B cell (primary cell): ENCODE measurements at regions not wholly inside any gene's neighbourhood (a gene's known extent, or its start where the extent isn't known, plus 50 kb on each side); places are given as distances from the start of the nearest gene placed in this dataset.
"Not testable (repeated sequence)": the region's sequence is repeated elsewhere in the genome, so short reads cannot be mapped to it uniquely, and the experiment has no call there.

ENCODE experiments used
- ATAC-seq: fragments of 200-7000 bp; cut with Tn5 transposase; one replicate; pipeline ENCODE4 v1.10.0; 2021; ENCODE audit warnings: low read depth, mild to moderate bottlenecking, moderate number of reproducible peaks, moderate library complexity
- CTCF ChIA-PET: fragments of 350-600 bp; sonication (Branson Sonifier 250); formaldehyde crosslinking; loops from one replicate; lab custom pipeline; 2021; ENCODE audit warnings: antibody characterized with exemption, inconsistent platforms; lab: Charles Lee
- POLR2A ChIA-PET: fragments of 350-600 bp; sonication (Branson Sonifier 250); formaldehyde crosslinking; loops from one replicate; lab custom pipeline; 2021; ENCODE audit warnings: antibody characterized with exemption; lab: Charles Lee
- DNase-seq: peaks from one replicate; pipeline ENCODE4 v3.0.0; 2013
- H2AFZ ChIP-seq: 2 replicates; pipeline ENCODE4 v1.6.1; 2012; ENCODE audit warnings: mild to moderate bottlenecking, low read depth, low read length; ENCODE audit not compliant: insufficient read depth, poor library complexity, severe bottlenecking
- H3K27ac ChIP-seq, 2 donors: 1 replicate in 1 of 2; 2 replicates in 1 of 2; pipeline ENCODE4 v1.5.1; 2012 to 2013; ENCODE audit warnings: low read length in 2 of 2, mild to moderate bottlenecking in 2 of 2, moderate library complexity in 1 of 2
- H3K27me3 ChIP-seq, 4 experiments: fragments of 200-600 bp in 1 of 4; sonication (generic) in 1 of 4; replicated peaks in 1 of 4; 1 replicate in 2 of 4; 2 replicates in 2 of 4; pipeline versions ENCODE4 v1.6.1 to v1.7.0; 2013 to 2016; ENCODE audit warnings: low read length in 3 of 4, mild to moderate bottlenecking in 2 of 4, mixed read lengths in 1 of 4, moderate library complexity in 1 of 4; ENCODE audit not compliant: insufficient read depth in 4 of 4, control insufficient read depth in 3 of 4; ENCODE audit errors: control extremely low read depth in 1 of 4
- H3K36me3 ChIP-seq, 2 experiments: replicated peaks in 1 of 2; 1 replicate in 1 of 2; 2 replicates in 1 of 2; pipeline versions ENCODE4 v1.6.1 to v1.7.1; 2013; ENCODE audit warnings: low read length in 1 of 2; ENCODE audit not compliant: insufficient read depth in 2 of 2, control insufficient read depth in 1 of 2; ENCODE audit errors: control extremely low read depth in 1 of 2, extremely low read depth in 1 of 2
- H3K4me1 ChIP-seq, 2 donors: fragments of 200-600 bp in 1 of 2; sonication (generic) in 1 of 2; 1 replicate in 1 of 2; 2 replicates in 1 of 2; pipeline versions ENCODE4 v1.5.1 to v1.6.1; 2013 to 2017; ENCODE audit warnings: low read length in 2 of 2; ENCODE audit not compliant: control insufficient read depth in 2 of 2, insufficient read depth in 2 of 2
- H3K4me2 ChIP-seq: replicated peaks from 2 replicates; pipeline ENCODE3; 2012; ENCODE audit warnings: mild to moderate bottlenecking, low read depth, low read length; ENCODE audit not compliant: poor library complexity, severe bottlenecking
- H3K4me3 ChIP-seq, 5 experiments: fragments of 200-600 bp in 1 of 5; sonication (generic) in 1 of 5; 1 replicate in 3 of 5; 2 replicates in 2 of 5; pipeline versions ENCODE4 v1.5.1 to v1.7.0; 2011 to 2016; ENCODE audit warnings: low read length in 4 of 5, mild to moderate bottlenecking in 4 of 5, low read depth in 2 of 5, control low read depth in 1 of 5, moderate library complexity in 1 of 5; ENCODE audit not compliant: insufficient read depth in 1 of 5; ENCODE audit errors: control extremely low read depth in 1 of 5, extremely low read depth in 1 of 5
- H3K79me2 ChIP-seq: fragments of 200-600 bp; sonication (generic); one replicate; pipeline ENCODE4 v1.6.0; 2016; ENCODE audit warnings: low read length; ENCODE audit not compliant: control insufficient read depth, insufficient read depth
- H3K9ac ChIP-seq: fragments of 200-600 bp; sonication (generic); 2 replicates; pipeline ENCODE4 v1.6.1; 2017; ENCODE audit warnings: mild to moderate bottlenecking, low read length, moderate library complexity
- H3K9me3 ChIP-seq, 3 donors: one replicate each; pipeline versions ENCODE4 v1.6.1 to v1.7.1; 2013; ENCODE audit warnings: low read length in 2 of 3; ENCODE audit not compliant: control insufficient read depth in 2 of 3, insufficient read depth in 1 of 3; ENCODE audit errors: control extremely low read depth in 1 of 3
- H4K20me1 ChIP-seq: 2 replicates; pipeline ENCODE4 v1.6.0; 2012; ENCODE audit warnings: mild to moderate bottlenecking, low read length; ENCODE audit not compliant: insufficient read depth, control insufficient read depth, poor library complexity, severe bottlenecking
- H3K27ac Mint-ChIP-seq: one replicate; pipeline ENCODE4 v1.8.0; 2021; ENCODE audit warnings: mixed read lengths
- H3K27me3 Mint-ChIP-seq: one replicate; pipeline ENCODE4 v1.8.0; 2021; ENCODE audit warnings: mixed read lengths
- H3K4me1 Mint-ChIP-seq: one replicate; pipeline ENCODE4 v1.8.0; 2021; ENCODE audit warnings: mixed read lengths
- H3K4me3 Mint-ChIP-seq: one replicate; pipeline ENCODE4 v1.8.0; 2021; ENCODE audit warnings: mixed read lengths
- H3K9me3 Mint-ChIP-seq: one replicate; pipeline ENCODE4 v1.8.0; 2022; ENCODE audit warnings: mixed read lengths; ENCODE audit not compliant: insufficient read depth
- CTCF ChIP-seq: fragments of 200-600 bp; IDR thresholded peaks from one replicate; pipeline ENCODE4 v1.8.0; 2022; ENCODE audit warnings: antibody characterized with exemption, mild to moderate bottlenecking
- EZH2 ChIP-seq: IDR thresholded peaks from 2 replicates; pipeline ENCODE4 v1.6.1; 2012; ENCODE audit warnings: borderline replicate concordance, low read depth, mild to moderate bottlenecking, moderate library complexity, low read length; ENCODE audit not compliant: insufficient read depth, poor library complexity, severe bottlenecking
- WGBS: methylation state at CpG from one replicate; pipeline ENCODE4 v1.1.5; 2013; ENCODE audit warnings: missing lambda C conversion rate; ENCODE audit not compliant: insufficient coverage; 5-methylcytosine and 5-hydroxymethylcytosine counted together
- intact Hi-C: fragments of 100-400 bp; cut with micrococcal nuclease; formaldehyde crosslinking; loops from one replicate; pipeline ENCODE4 v1.10.0; 2022

- POLR2A ChIA-PET, result no interaction called here
- TF ChIP-seq CTCF, result no peak
- TF ChIP-seq EZH2, result no peak
- no peaks in the 10 kb centered on the region for H3K4me1 Mint-ChIP-seq
Measured at GRCh38 chrY:12444200-12444599, 256.8 kb upstream of the USP9Y start.

DNA sequence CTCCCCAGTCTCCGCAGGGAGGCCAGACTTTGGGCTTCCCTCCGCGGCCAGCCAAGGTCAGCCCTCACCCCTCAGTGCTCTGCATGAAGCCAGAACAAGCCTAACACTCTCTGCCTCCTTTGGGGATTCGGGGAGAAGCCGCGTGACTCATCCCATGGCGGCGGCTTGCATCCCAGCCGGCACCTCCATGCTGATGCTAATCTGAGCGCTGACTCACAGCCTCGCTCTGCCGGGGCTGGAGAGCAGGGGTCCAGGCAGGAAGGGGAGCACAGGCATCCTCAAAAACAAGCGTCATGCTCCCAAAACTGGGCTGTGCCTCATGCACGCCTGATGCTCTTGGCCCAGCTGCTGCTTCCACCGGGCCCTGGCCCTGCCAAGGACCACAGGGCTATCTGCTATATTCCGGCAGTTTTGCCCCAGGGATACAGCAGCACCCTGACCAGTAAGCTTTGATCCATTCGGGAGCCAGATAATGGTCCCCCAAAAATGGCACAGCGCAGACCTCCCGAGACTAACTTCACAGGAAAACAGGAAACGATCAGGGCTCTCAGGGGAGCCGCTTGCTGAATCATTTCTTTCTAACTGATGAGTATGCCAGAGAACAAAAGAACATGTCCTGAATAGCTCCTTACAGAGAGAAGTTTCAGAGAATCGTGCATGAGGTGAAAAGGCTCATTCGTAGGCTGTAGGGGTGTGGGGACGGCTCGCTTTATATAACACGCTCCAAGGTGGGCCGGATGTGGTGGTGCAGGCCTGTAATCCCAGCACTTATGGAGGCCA is 254.4 kb upstream of the USP9Y start:
- H3K9me3 Mint-ChIP-seq, H2AFZ ChIP-seq, intact Hi-C loops, H3K9me3 ChIP-seq, POLR2A ChIA-PET, CTCF ChIA-PET, H3K4me3 ChIP-seq, H3K4me3 Mint-ChIP-seq, H4K20me1 ChIP-seq, H3K4me1 Mint-ChIP-seq, H3K27ac ChIP-seq, H3K4me2 ChIP-seq, H3K4me1 ChIP-seq, H3K27me3 ChIP-seq, H3K36me3 ChIP-seq, H3K27ac Mint-ChIP-seq, H3K79me2 ChIP-seq, H3K27me3 Mint-ChIP-seq, ATAC-seq, H3K9ac ChIP-seq, DNase-seq: not testable (repeated sequence)
- 97% methylated on average over 7 of the region's 27 CpGs for WGBS

More at GRCh38 chrY:12444200-12444599, 256.8 kb upstream of the USP9Y start:
- ATAC-seq (no peak), DNase-seq (no peak)
- no peak overlapping the region for H3K4me2 ChIP-seq
- CTCF ChIA-PET, result no interaction called here
- no peak overlapping the region for H3K9ac ChIP-seq
- no peaks in the 10 kb centered on the region for H4K20me1 ChIP-seq
- WGBS, result 91% methylated on average over 4 of the region's 4 CpGs
- no peaks in the 10 kb centered on the region for H3K36me3 ChIP-seq
- no peaks in the 10 kb centered on the region for H3K9me3 ChIP-seq
- H3K27me3 Mint-ChIP-seq, result no peaks in the 10 kb centered on the region
- no peaks in the 10 kb centered on the region for H3K9me3 Mint-ChIP-seq
- no peak overlapping the region for H3K4me3 Mint-ChIP-seq
- no peak overlapping the region for H3K27ac ChIP-seq
- no peak overlapping the region for H2AFZ ChIP-seq
- H3K4me3 ChIP-seq, result no peak overlapping the region
- no peaks in the 10 kb centered on the region for H3K27me3 ChIP-seq
- intact Hi-C loops, result no loop called here
- no peaks in the 10 kb centered on the region for H3K4me1 ChIP-seq
- H3K27ac Mint-ChIP-seq, result no peak overlapping the region
- H3K79me2 ChIP-seq, result no peaks in the 10 kb centered on the region

DNA sequence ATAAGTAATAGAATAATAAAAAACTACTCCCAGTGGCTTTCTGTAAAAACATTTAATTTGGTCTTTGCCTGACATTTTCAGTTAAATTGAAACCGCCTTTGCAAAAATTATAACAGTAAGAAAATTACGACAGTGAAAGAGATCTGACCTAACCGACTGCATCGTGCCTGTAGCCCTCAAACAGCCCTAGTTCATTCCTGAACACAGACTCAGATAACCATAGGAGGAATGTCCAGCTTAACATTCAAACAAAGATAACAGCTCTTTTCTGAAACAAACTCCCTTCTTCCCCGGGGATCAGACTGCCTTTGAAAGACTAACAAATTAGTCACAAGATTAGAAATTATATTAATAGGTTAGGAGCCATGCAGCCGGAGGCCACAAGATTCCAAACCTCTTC is 252.5 kb upstream of the USP9Y start:
- WGBS, result no CpG with 5 or more reads among the region's 6 CpGs
- H3K27me3 ChIP-seq, H3K9me3 ChIP-seq, CTCF ChIA-PET, H3K4me3 ChIP-seq, H3K36me3 ChIP-seq, H3K27me3 Mint-ChIP-seq, H3K79me2 ChIP-seq, H3K27ac ChIP-seq, H3K4me1 ChIP-seq, H3K4me2 ChIP-seq, H3K4me3 Mint-ChIP-seq, H3K4me1 Mint-ChIP-seq, ATAC-seq, intact Hi-C loops, DNase-seq, H3K9ac ChIP-seq, POLR2A ChIA-PET, H2AFZ ChIP-seq, H3K27ac Mint-ChIP-seq, H4K20me1 ChIP-seq, H3K9me3 Mint-ChIP-seq: not testable (repeated sequence)
